ENCODE measurements at regions not wholly inside any gene's neighbourhood (a gene's known extent, or its start where the extent isn't known, plus 50 kb on each side); places are given as distances from the start of the nearest gene placed in this dataset.

DNA sequence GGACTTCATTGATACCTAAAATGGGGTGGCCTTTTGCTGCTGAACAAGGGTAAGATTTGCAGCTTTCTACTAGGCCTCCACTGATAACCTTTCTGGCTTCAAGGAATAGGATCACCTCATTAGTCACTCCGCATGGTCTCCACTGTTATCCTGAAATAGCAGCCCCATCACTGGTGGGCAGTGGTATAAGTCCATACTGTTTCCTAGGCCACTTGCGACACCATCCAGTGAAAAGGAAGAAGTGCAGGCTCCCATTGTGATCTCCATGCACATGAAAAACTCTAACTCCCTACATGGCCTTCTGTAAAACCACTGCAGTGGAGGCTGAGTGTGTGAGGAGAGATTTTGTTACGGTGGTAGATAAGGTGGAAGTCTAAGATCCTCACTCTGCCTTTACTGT lies 1455.9 kb downstream of the SI start:
- no peak for TF ChIP-seq CTCF (IDR thresholded peaks at IDR 0.05; ENCODE audit: unreplicated experiment)
- Mint-ChIP-seq H3K27ac (ENCODE audit: unreplicated experiment) (no peak overlapping the region), H3K4me1 (ENCODE audit: low read depth, unreplicated experiment) (no peaks in the 10 kb centered on the region), H3K36me3 (ENCODE audit: insufficient read depth, unreplicated experiment) (no peaks in the 10 kb centered on the region), H3K9me3 (ENCODE audit: low read depth, unreplicated experiment) (no peaks in the 10 kb centered on the region), H3K4me3 (ENCODE audit: low read depth, unreplicated experiment) (no peak overlapping the region), H3K27me3 (ENCODE audit: unreplicated experiment) (no peaks in the 10 kb centered on the region)
- BruUV-seq (replicated peaks) = no TSS peak
- DNase-seq = no peak
- CTCF ChIA-PET = no interaction called here
- intact Hi-C loops (cut with micrococcal nuclease; ENCODE audit: unreplicated experiment) = no loop called here

DNA sequence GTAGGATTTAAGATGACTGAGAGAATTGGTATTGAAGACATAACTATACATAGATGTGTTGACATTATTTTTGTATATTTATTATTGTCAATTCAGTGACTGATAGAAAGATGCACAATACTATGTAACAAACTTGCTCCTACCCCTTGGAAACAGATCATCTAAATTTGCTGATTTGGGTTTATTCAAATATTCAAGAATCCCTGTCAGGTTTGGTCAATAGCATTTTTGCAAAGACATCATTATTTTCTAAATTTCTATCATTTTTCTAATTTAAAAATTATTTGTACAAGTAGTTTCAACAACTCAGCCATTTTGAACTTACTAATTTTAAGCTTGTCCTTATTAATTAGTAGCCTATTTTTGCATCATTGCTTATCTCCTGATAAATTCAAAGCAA lies 1463.4 kb downstream of the SI start:
- intact Hi-C loops (cut with micrococcal nuclease; ENCODE audit: unreplicated experiment) = no loop called here
- Mint-ChIP-seq H3K27me3 (ENCODE audit: unreplicated experiment) (no peaks in the 10 kb centered on the region), H3K36me3 (ENCODE audit: insufficient read depth, unreplicated experiment) (no peaks in the 10 kb centered on the region), H3K4me3 (ENCODE audit: low read depth, unreplicated experiment) (no peak overlapping the region), H3K27ac (ENCODE audit: unreplicated experiment) (no peak overlapping the region), H3K9me3 (ENCODE audit: low read depth, unreplicated experiment) (no peaks in the 10 kb centered on the region), H3K4me1 (ENCODE audit: low read depth, unreplicated experiment) (no peaks in the 10 kb centered on the region)
- TF ChIP-seq CTCF (IDR thresholded peaks at IDR 0.05; ENCODE audit: unreplicated experiment) = no peak
- CTCF ChIA-PET = no interaction called here
- BruUV-seq (replicated peaks) = no TSS peak
- DNase-seq = no peak

GRCh38 chr3:163605915-163606314 lies 1472.4 kb downstream of the SI start:
- BruUV-seq (replicated peaks) = no TSS peak
- H3K4me3 Mint-ChIP-seq (ENCODE audit: low read depth, unreplicated experiment) = no peak overlapping the region
- H3K9me3 Mint-ChIP-seq (ENCODE audit: low read depth, unreplicated experiment) = no peaks in the 10 kb centered on the region
- H3K36me3 Mint-ChIP-seq (ENCODE audit: insufficient read depth, unreplicated experiment) = no peaks in the 10 kb centered on the region
- CTCF ChIA-PET = no interaction called here
- H3K27ac Mint-ChIP-seq (ENCODE audit: unreplicated experiment) = no peak overlapping the region
- H3K27me3 Mint-ChIP-seq (ENCODE audit: unreplicated experiment) = no peaks in the 10 kb centered on the region
- DNase-seq = no peak
- intact Hi-C loops (cut with micrococcal nuclease; ENCODE audit: unreplicated experiment) = no loop called here
- TF ChIP-seq CTCF (IDR thresholded peaks at IDR 0.05; ENCODE audit: unreplicated experiment) = no peak
- H3K4me1 Mint-ChIP-seq (ENCODE audit: low read depth, unreplicated experiment) = no peaks in the 10 kb centered on the region

DNA sequence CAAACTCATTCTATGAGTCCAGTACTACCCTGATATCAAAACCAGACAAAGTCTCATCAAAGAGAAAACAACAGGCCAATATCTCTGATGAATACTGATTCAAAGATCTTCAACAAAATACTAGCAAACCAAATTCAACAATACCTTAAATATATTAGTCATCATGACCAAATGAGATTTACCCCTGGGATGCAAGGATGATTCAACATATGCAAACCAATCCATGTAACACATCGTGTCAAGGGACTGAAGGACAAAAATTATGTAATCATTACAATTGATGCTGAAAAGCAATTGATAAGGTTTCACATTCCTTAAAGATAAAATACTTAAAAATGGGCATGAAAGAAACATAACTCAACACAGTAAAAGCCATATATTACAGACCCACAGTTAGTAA lies 1476.9 kb downstream of the SI start:
- Mint-ChIP-seq H3K4me1 (ENCODE audit: low read depth, unreplicated experiment) (no peaks in the 10 kb centered on the region), H3K4me3 (ENCODE audit: low read depth, unreplicated experiment) (no peak overlapping the region), H3K27ac (ENCODE audit: unreplicated experiment) (no peak overlapping the region), H3K27me3 (ENCODE audit: unreplicated experiment) (no peaks in the 10 kb centered on the region), H3K36me3 (ENCODE audit: insufficient read depth, unreplicated experiment) (no peaks in the 10 kb centered on the region), H3K9me3 (ENCODE audit: low read depth, unreplicated experiment) (no peaks in the 10 kb centered on the region)
- intact Hi-C loops (cut with micrococcal nuclease; ENCODE audit: unreplicated experiment) = no loop called here
- CTCF ChIA-PET = no interaction called here
- no peak for TF ChIP-seq CTCF (IDR thresholded peaks at IDR 0.05; ENCODE audit: unreplicated experiment)
- DNase-seq = no peak
- no TSS peak for BruUV-seq (replicated peaks)

DNA sequence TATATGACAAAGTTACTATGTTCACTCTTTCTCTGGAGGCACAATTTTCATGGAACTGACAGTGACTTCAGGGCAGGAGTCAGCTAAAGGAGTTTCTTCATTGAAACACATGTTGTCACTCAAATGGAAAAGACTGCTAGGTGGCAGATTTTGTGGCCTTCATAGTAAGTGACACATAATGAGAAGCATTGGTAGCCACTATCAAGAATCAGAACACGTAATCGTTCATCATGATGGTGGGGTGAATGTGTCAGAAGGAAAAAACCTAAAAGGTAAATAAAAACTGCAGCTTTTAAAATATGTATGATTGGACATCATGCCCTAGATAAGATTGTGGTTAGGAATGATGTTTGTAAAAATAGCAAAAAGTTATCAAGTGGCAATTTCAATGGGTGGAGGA lies 1491.0 kb downstream of the SI start:
- CTCF ChIA-PET = no interaction called here
- BruUV-seq (replicated peaks) = no TSS peak
- no peak overlapping the region for H3K4me3 Mint-ChIP-seq (ENCODE audit: low read depth, unreplicated experiment)
- H3K4me1 Mint-ChIP-seq (ENCODE audit: low read depth, unreplicated experiment) = no peaks in the 10 kb centered on the region
- H3K9me3 Mint-ChIP-seq (ENCODE audit: low read depth, unreplicated experiment) = peaks cover 3% of the 10 kb centered on the region
- TF ChIP-seq CTCF (IDR thresholded peaks at IDR 0.05; ENCODE audit: unreplicated experiment) = no peak
- H3K36me3 Mint-ChIP-seq (ENCODE audit: insufficient read depth, unreplicated experiment) = no peaks in the 10 kb centered on the region
- DNase-seq = no peak
- intact Hi-C loops (cut with micrococcal nuclease; ENCODE audit: unreplicated experiment) = no loop called here
- no peak overlapping the region for H3K27ac Mint-ChIP-seq (ENCODE audit: unreplicated experiment)
- H3K27me3 Mint-ChIP-seq (ENCODE audit: unreplicated experiment) = no peaks in the 10 kb centered on the region

Measured in Calu3 (cell line).